ENCODE measurements at regions not wholly inside any gene's neighbourhood (a gene's known extent, or its start where the extent isn't known, plus 50 kb on each side); places are given as distances from the start of the nearest gene placed in this dataset.

DNA sequence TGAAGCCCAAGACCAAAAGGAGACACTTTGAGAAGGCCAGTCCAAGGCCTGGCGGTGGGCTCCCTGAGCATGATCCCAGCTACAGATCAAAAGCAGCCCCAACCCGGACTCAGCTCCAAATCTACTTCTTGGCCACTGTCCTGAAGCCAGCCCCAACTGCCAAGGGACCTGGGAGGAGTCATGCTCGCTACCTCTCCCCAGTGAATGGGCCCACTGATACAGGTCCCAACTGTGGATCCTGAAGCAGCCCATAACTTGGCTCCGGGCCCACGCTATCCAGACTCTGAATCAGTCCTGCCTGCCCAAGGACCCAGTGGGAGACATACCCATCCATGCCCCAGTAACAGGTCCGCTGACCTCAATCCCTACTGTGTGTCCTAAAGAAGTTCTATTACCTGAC, 1545.3 kb upstream of the C9orf72 start:
- TF ChIP-seq CTCF (IDR thresholded peaks at IDR 0.05) (no peak), POLR2A (IDR thresholded peaks at IDR 0.05) (no peak)

All from right lobe of liver (tissue), 4 donors.